Mucosa of descending colon (tissue), 3 donors: ENCODE measurements at regions not wholly inside any gene's neighbourhood (a gene's known extent, or its start where the extent isn't known, plus 50 kb on each side); places are given as distances from the start of the nearest gene placed in this dataset.

Experiments
- ATAC-seq: fragments of 200-7000 bp; cut with Tn5 transposase; one replicate; pipeline ENCODE4 v1.9.1; 2020; ENCODE audit warnings: mild to moderate bottlenecking, moderate library complexity
- DNase-seq, 3 donors: peaks; one replicate each; pipeline ENCODE4 v3.0.0-alpha.2; 2020
- H3K36me3 ChIP-seq: fragments of 200-600 bp; one replicate; pipeline ENCODE4 v1.8.0; 2021; ENCODE audit warnings: low read depth, mild to moderate bottlenecking
- H3K4me1 ChIP-seq: fragments of 200-600 bp; one replicate; pipeline ENCODE4 v1.8.0; 2021; ENCODE audit warnings: low read depth, mild to moderate bottlenecking
- H3K4me3 ChIP-seq: fragments of 200-600 bp; one replicate; pipeline ENCODE4 v1.8.0; 2021; ENCODE audit warnings: mild to moderate bottlenecking
- H3K9me3 ChIP-seq: fragments of 200-600 bp; one replicate; pipeline ENCODE4 v1.8.0; 2021; ENCODE audit warnings: mild to moderate bottlenecking
- CTCF ChIP-seq: fragments of 200-600 bp; IDR thresholded peaks from one replicate; pipeline ENCODE4 v1.8.0; 2022; ENCODE audit warnings: antibody characterized with exemption, mild to moderate bottlenecking
- intact Hi-C, 2 donors: fragments of 100-400 bp; cut with DNase I in 1 of 2; cut with micrococcal nuclease in 1 of 2; formaldehyde crosslinking; loops; one replicate each; pipeline versions ENCODE4 v1.11.0 to v1.11.1; 2022; cut with DNase I, micrococcal nuclease
- donor health status: DM: no; HTN: no; CAD: no; lungs with moderate emphysema.
- donor health status: DM: no; HTN: no; CAD: no.
- donor health status: DM: no; HTN: yes; CAD: no.

DNA sequence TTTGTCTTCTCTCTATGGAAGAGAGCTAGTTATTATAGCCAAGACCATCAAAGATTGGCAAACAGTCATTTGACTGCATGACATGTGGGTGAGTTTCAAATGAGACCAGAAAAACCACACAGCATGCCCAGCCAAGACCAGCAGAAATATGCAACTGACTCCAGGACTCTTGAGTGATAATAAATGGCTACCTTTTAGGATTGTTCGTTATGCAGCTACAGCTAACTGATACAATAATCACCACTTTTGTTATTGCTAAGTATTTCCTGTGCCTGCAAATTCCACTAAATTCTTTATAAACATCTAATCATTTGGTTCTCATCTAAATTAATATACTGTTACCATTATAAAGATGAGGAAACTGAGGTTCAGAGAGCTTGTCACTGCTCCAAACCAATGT is 528.4 kb upstream of the TBX3 start:
- DNase-seq: no peak
- Histone ChIP-seq H3K4me3 (no peak overlapping the region), H3K36me3 (no peaks in the 10 kb centered on the region), H3K9me3 (no peaks in the 10 kb centered on the region), H3K4me1 (no peaks in the 10 kb centered on the region)
- no peak for ATAC-seq
- intact Hi-C loops: no loop called here
- TF ChIP-seq CTCF: no peak

GRCh38 chr12:115210533-115211252 is 526.7 kb upstream of the TBX3 start:
- no peak for ATAC-seq
- intact Hi-C loops: no loop called here
- H3K36me3 ChIP-seq: no peaks in the 10 kb centered on the region
- H3K4me3 ChIP-seq: no peak overlapping the region
- no peaks in the 10 kb centered on the region for H3K4me1 ChIP-seq
- DNase-seq: no peak
- no peak for TF ChIP-seq CTCF
- no peaks in the 10 kb centered on the region for H3K9me3 ChIP-seq

GRCh38 chr12:115209230-115209629 is 525.3 kb upstream of the TBX3 start:
- no peaks in the 10 kb centered on the region for H3K36me3 ChIP-seq
- no peak for DNase-seq
- no peak for TF ChIP-seq CTCF
- ATAC-seq: no peak
- H3K4me3 ChIP-seq: no peak overlapping the region
- H3K9me3 ChIP-seq: no peaks in the 10 kb centered on the region
- intact Hi-C loops: no loop called here
- no peaks in the 10 kb centered on the region for H3K4me1 ChIP-seq

DNA sequence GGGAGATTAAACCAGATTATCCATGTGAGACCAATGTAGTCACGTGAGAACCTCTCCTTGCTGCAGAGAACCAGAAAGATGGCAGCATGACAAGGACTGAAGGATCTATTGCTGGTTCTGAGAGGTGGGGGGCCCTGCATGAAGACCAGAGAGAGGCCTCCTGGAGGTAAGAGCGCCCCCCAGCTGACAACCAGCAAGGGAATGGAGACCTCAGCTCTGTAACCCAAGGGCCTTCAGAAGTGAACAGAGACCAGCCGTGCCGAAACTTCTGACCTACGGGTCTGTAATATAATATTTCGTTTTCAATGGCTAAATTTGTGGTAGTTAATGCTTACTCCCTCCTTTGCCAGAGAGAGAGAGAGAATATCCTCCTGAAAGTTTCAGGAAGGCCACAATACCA is 524.1 kb upstream of the TBX3 start:
- DNase-seq: no peak
- no peak for TF ChIP-seq CTCF
- Histone ChIP-seq H3K36me3 (no peaks in the 10 kb centered on the region), H3K9me3 (no peaks in the 10 kb centered on the region), H3K4me1 (no peaks in the 10 kb centered on the region), H3K4me3 (no peak overlapping the region)
- ATAC-seq: no peak
- intact Hi-C loops: no loop called here

DNA sequence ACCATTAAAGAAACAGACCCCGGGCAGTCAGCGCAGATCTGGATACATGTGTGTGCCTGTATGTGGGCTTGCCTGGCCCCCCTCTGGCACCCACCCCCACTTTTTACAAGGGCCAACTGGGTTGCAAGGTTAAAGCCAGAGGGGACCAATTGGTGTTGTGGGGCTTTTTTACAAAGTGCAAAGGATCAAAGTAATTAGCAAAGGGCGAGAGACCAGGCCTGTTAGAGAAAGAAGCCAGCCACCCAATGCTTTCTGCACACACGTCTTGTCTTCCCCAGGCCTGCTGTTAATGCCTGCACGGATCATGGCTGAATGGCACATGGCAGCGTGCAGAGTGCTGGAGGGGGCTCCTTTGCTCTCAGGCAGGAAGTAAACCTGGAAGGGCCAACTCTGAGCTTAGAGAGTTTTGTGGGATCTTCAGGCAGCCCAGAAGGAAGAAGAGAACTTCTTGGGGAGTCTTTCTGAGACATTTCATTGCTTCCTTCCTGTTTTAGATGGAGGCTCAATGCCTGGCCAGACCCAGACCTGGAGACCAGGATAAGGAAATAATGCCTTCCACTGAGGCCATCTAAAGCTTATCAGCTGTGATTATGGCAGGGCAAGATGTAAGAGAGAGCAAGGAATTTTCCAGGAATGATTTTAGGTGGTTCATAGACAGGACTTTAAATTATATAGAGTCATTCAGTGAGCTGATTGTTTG is 523.4 kb upstream of the TBX3 start:
- no peak for DNase-seq
- H3K4me3 ChIP-seq: no peak overlapping the region
- H3K9me3 ChIP-seq: no peaks in the 10 kb centered on the region

More for the DNA sequence above, 523.4 kb upstream of the TBX3 start:
- intact Hi-C loops: no loop called here
- no peak for TF ChIP-seq CTCF
- Histone ChIP-seq H3K4me1 (no peaks in the 10 kb centered on the region), H3K36me3 (no peaks in the 10 kb centered on the region)
- ATAC-seq: no peak
